CMK (cell line): ENCODE measurements at regions not wholly inside any gene's neighbourhood (a gene's known extent, or its start where the extent isn't known, plus 50 kb on each side); places are given as distances from the start of the nearest gene placed in this dataset.
A peak's percentile ranks its signal among the peaks of the same experiment; 100 is the strongest.
"Not testable (repeated sequence)": the region's sequence is repeated elsewhere in the genome, so short reads cannot be mapped to it uniquely, and the experiment has no call there.

Experiments
- DNase-seq: peaks from one replicate; pipeline ENCODE4 v3.0.0-alpha.2; 2010; ENCODE audit warnings: low read depth

- no peak for DNase-seq
These were observed 266.8 kb downstream of the TEX29 start for GRCh38 chr13:111587249-111587648.

GRCh38 chr13:111589321-111589720, 268.9 kb downstream of the TEX29 start:
- no peak for DNase-seq

- DNase-seq, result no peak
These were observed 269.6 kb downstream of the TEX29 start for GRCh38 chr13:111589992-111590391.

GRCh38 chr13:111590796-111591195, 270.4 kb downstream of the TEX29 start:
- no peak for DNase-seq

GRCh38 chr13:111593490-111593889, 273.0 kb downstream of the TEX29 start:
- DNase-seq, result not testable (repeated sequence)

- no peak for DNase-seq
These were observed 274.2 kb downstream of the TEX29 start for GRCh38 chr13:111594606-111595005.

- no peak for DNase-seq
These were observed 274.8 kb downstream of the TEX29 start for GRCh38 chr13:111595276-111595675.

GRCh38 chr13:111595791-111596190, 275.3 kb downstream of the TEX29 start:
- DNase-seq, result no peak

- no peak for DNase-seq
These were observed 276.8 kb downstream of the TEX29 start for GRCh38 chr13:111597191-111597611.

- DNase-seq, result no peak
These were observed 277.2 kb downstream of the TEX29 start for GRCh38 chr13:111597618-111598017.

GRCh38 chr13:111598747-111599146, 278.3 kb downstream of the TEX29 start:
- no peak for DNase-seq

- DNase-seq, result no peak
These were observed 279.3 kb downstream of the TEX29 start for GRCh38 chr13:111599791-111600190.

GRCh38 chr13:111602874-111603273, 282.4 kb downstream of the TEX29 start:
- DNase-seq, result no peak

- DNase-seq, result no peak
These were observed 283.7 kb downstream of the TEX29 start for GRCh38 chr13:111604097-111604496.

- DNase-seq, result no peak
These were observed 288.1 kb downstream of the TEX29 start for GRCh38 chr13:111608556-111608955.

- no peak for DNase-seq
These were observed 289.2 kb downstream of the TEX29 start for GRCh38 chr13:111609631-111610030.

- peak; percentile 4 for DNase-seq
These were observed 289.6 kb downstream of the TEX29 start for GRCh38 chr13:111610081-111610480.

GRCh38 chr13:111610879-111611278, 290.4 kb downstream of the TEX29 start:
- DNase-seq, result no peak

- no peak for DNase-seq
These were observed 291.2 kb downstream of the TEX29 start for GRCh38 chr13:111611651-111612050.

GRCh38 chr13:111612886-111613285, 292.4 kb downstream of the TEX29 start:
- DNase-seq, result no peak

GRCh38 chr13:111614009-111614408, 293.6 kb downstream of the TEX29 start:
- DNase-seq, result no peak

- DNase-seq, result no peak
These were observed 294.2 kb downstream of the TEX29 start for GRCh38 chr13:111614613-111615012.

GRCh38 chr13:111616203-111616602, 295.8 kb downstream of the TEX29 start:
- DNase-seq, result no peak

- DNase-seq, result no peak
These were observed 299.7 kb downstream of the TEX29 start for GRCh38 chr13:111620166-111620565.

- DNase-seq, result no peak
These were observed 300.1 kb downstream of the TEX29 start for GRCh38 chr13:111620586-111620985.
